Naive thymus-derived CD8-positive, alpha-beta T cell (primary cell): ENCODE measurements at regions not wholly inside any gene's neighbourhood (a gene's known extent, or its start where the extent isn't known, plus 50 kb on each side); places are given as distances from the start of the nearest gene placed in this dataset.
"Not testable (repeated sequence)": the region's sequence is repeated elsewhere in the genome, so short reads cannot be mapped to it uniquely, and the experiment has no call there.

ENCODE experiments used
- ATAC-seq, 2 donors: fragments of 150-1000 bp; cut with Tn5 transposase in 1 of 2; sonication (Bioruptor Pico), chemical (Tn5 transposase) in 1 of 2; 1 replicate in 1 of 2; 2 replicates in 1 of 2; pipeline ENCODE4 v1.10.0; 2021; ENCODE audit warnings: mild to moderate bottlenecking in 2 of 2, moderate library complexity in 2 of 2
- POLR2A ChIA-PET: fragments of 350-600 bp; sonication (Branson Sonifier 250); formaldehyde crosslinking; loops from one replicate; lab custom pipeline; 2021; ENCODE audit warnings: antibody characterized with exemption; lab: Charles Lee
- DNase-seq, 10 donors: peaks; one replicate each; pipeline versions ENCODE4 v3.0.0 to v3.0.0-alpha.2; 2020 to 2022
- H3K27ac Mint-ChIP-seq, 10 donors: one replicate each; pipeline ENCODE4 v1.8.0; 2020 to 2022; ENCODE audit warnings: mild to moderate bottlenecking in 10 of 10, mixed read lengths in 10 of 10, moderate library complexity in 4 of 10, inconsistent platforms in 1 of 10
- H3K27me3 Mint-ChIP-seq, 5 donors: one replicate each; pipeline ENCODE4 v1.8.0; 2021 to 2022; ENCODE audit warnings: mixed read lengths in 5 of 5
- H3K36me3 Mint-ChIP-seq, 3 donors: one replicate each; pipeline ENCODE4 v1.8.0; 2020 to 2022; ENCODE audit warnings: mixed read lengths in 3 of 3, mild to moderate bottlenecking in 2 of 3, inconsistent platforms in 1 of 3
- H3K4me1 Mint-ChIP-seq, 4 donors: one replicate each; pipeline ENCODE4 v1.8.0; 2021 to 2022; ENCODE audit warnings: mixed read lengths in 4 of 4
- H3K4me3 Mint-ChIP-seq, 10 donors: one replicate each; pipeline ENCODE4 v1.8.0; 2020 to 2022; ENCODE audit warnings: mild to moderate bottlenecking in 10 of 10, mixed read lengths in 10 of 10, moderate library complexity in 6 of 10, inconsistent platforms in 1 of 10
- H3K9me3 Mint-ChIP-seq, 9 donors: one replicate each; pipeline ENCODE4 v1.8.0; 2020 to 2022; ENCODE audit warnings: mixed read lengths in 9 of 9, mild to moderate bottlenecking in 3 of 9, inconsistent platforms in 1 of 9, moderate library complexity in 1 of 9

- Mint-ChIP-seq H3K4me3 (no peak overlapping the region), H3K4me1 (no peaks in the 10 kb centered on the region), H3K9me3 (peaks cover 0 to 6% (median 0%) of the 10 kb centered on the region in 9 donors), H3K36me3 (peaks cover 0 to 5% (median 0%) of the 10 kb centered on the region in 3 donors), H3K27me3 (peaks cover 0 to 5% (median 0%) of the 10 kb centered on the region in 5 donors), H3K27ac (no peak overlapping the region)
- POLR2A ChIA-PET, result no interaction called here
- ATAC-seq (no peak), DNase-seq (no peak)
Measured at GRCh38 chr12:124087266-124088051, 114.4 kb downstream of the ZNF664 start.

GRCh38 chr12:124088217-124088907 lies 115.3 kb downstream of the ZNF664 start:
- no peak for DNase-seq
- H3K27me3 Mint-ChIP-seq, result peaks cover 0 to 5% (median 0%) of the 10 kb centered on the region in 5 donors
- peaks cover 0 to 5% (median 0%) of the 10 kb centered on the region in 3 donors for H3K36me3 Mint-ChIP-seq
- H3K9me3 Mint-ChIP-seq, result peaks cover 0 to 6% (median 0%) of the 10 kb centered on the region in 9 donors
- no peaks in the 10 kb centered on the region for H3K4me1 Mint-ChIP-seq
- no peak for ATAC-seq
- H3K4me3 Mint-ChIP-seq, result no peak overlapping the region
- H3K27ac Mint-ChIP-seq, result no peak overlapping the region
- POLR2A ChIA-PET, result no interaction called here

GRCh38 chr12:124089181-124089914 lies 116.3 kb downstream of the ZNF664 start:
- H3K9me3 Mint-ChIP-seq, H3K36me3 Mint-ChIP-seq, DNase-seq, H3K4me3 Mint-ChIP-seq, POLR2A ChIA-PET, H3K4me1 Mint-ChIP-seq, H3K27ac Mint-ChIP-seq, ATAC-seq, H3K27me3 Mint-ChIP-seq: not testable (repeated sequence)

- ATAC-seq (no peak), DNase-seq (no peak)
- no peak overlapping the region for H3K4me3 Mint-ChIP-seq
- H3K27ac Mint-ChIP-seq, result no peak overlapping the region
- POLR2A ChIA-PET, result no interaction called here
- peaks cover 0 to 5% (median 0%) of the 10 kb centered on the region in 3 donors for H3K36me3 Mint-ChIP-seq
- no peaks in the 10 kb centered on the region for H3K4me1 Mint-ChIP-seq
- peaks cover 0 to 6% (median 0%) of the 10 kb centered on the region in 9 donors for H3K9me3 Mint-ChIP-seq
- peaks cover 0 to 3% (median 0%) of the 10 kb centered on the region in 5 donors for H3K27me3 Mint-ChIP-seq
Measured at GRCh38 chr12:124091835-124092234, 118.8 kb downstream of the ZNF664 start.

GRCh38 chr12:124092532-124092931 lies 119.5 kb downstream of the ZNF664 start:
- H3K27me3 Mint-ChIP-seq, H3K4me3 Mint-ChIP-seq, POLR2A ChIA-PET, DNase-seq, H3K27ac Mint-ChIP-seq, H3K9me3 Mint-ChIP-seq, ATAC-seq, H3K36me3 Mint-ChIP-seq, H3K4me1 Mint-ChIP-seq: not testable (repeated sequence)

GRCh38 chr12:124093297-124093696 lies 120.3 kb downstream of the ZNF664 start:
- H3K9me3 Mint-ChIP-seq, result peaks cover 0 to 6% (median 0%) of the 10 kb centered on the region in 9 donors
- peaks cover 0 to 6% (median 2%) of the 10 kb centered on the region in 5 donors for H3K27me3 Mint-ChIP-seq
- H3K4me3 Mint-ChIP-seq, result no peak overlapping the region
- H3K4me1 Mint-ChIP-seq, result peaks cover 0 to 2% (median 0%) of the 10 kb centered on the region in 4 donors
- H3K27ac Mint-ChIP-seq, result no peak overlapping the region
- DNase-seq (no peak), ATAC-seq (no peak)
- H3K36me3 Mint-ChIP-seq, result peaks cover 0 to 5% (median 0%) of the 10 kb centered on the region in 3 donors
- POLR2A ChIA-PET, result no interaction called here

DNA sequence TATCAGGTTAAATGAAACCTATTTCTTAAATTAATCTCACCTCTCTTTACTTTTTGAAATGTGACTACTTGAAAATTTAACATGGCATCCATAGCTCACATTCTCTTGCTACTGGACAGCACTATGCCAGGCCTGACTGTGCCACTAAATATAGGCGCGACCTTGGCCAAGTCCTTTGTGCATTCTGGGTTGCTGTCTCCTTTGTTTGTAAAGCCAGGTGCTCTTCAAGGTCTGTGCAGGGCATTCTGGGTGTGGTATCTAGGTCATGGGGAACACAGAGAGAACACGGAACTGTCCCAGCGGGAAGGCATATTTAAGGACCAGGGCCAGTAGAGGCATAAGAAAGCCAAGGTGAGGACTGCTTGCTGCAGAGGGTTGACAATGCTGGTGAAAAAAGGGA lies 121.2 kb downstream of the ZNF664 start:
- no peak for ATAC-seq
- H3K9me3 Mint-ChIP-seq, result peaks cover 0 to 6% (median 0%) of the 10 kb centered on the region in 9 donors
- peaks cover 0 to 2% (median 0%) of the 10 kb centered on the region in 4 donors for H3K4me1 Mint-ChIP-seq
- DNase-seq, result no peak
- peaks cover 0 to 9% (median 8%) of the 10 kb centered on the region in 5 donors for H3K27me3 Mint-ChIP-seq
- no peak overlapping the region for H3K27ac Mint-ChIP-seq
- H3K4me3 Mint-ChIP-seq, result no peak overlapping the region
- peaks cover 0 to 5% (median 0%) of the 10 kb centered on the region in 3 donors for H3K36me3 Mint-ChIP-seq
- POLR2A ChIA-PET, result no interaction called here

- POLR2A ChIA-PET, result no interaction called here
- Mint-ChIP-seq H3K27ac (no peak overlapping the region), H3K9me3 (peaks cover 0 to 6% (median 0%) of the 10 kb centered on the region in 9 donors), H3K27me3 (peaks cover 0 to 9% (median 9%) of the 10 kb centered on the region in 5 donors), H3K4me1 (peaks cover 0 to 2% (median 0%) of the 10 kb centered on the region in 4 donors), H3K4me3 (no peak overlapping the region), H3K36me3 (peaks cover 0 to 5% (median 0%) of the 10 kb centered on the region in 3 donors)
- no peak for DNase-seq
- no peak for ATAC-seq
Measured at GRCh38 chr12:124094733-124095132, 121.7 kb downstream of the ZNF664 start.

DNA sequence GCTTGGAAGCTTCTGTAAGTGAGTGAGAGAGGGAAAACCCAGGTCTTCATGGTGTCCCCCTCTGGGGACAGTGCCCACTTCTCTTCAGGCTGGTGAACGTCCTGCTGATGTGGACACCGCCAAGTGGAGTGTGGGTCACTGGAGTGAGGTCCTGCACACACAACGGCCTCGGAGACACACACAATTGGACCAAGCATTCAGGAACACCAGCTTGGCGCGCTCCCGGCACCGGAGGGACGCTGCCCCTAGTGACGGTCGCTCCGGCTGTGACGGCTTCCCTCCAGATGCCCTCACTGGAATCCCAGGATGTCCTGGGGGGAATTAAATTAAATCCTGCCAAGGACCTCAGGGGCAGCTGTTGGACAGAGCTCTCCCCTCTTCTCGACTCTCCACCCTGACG lies 123.1 kb downstream of the ZNF664 start:
- DNase-seq, result no peak
- H3K4me3 Mint-ChIP-seq, result no peak overlapping the region
- peaks cover 0 to 2% (median 0%) of the 10 kb centered on the region in 4 donors for H3K4me1 Mint-ChIP-seq
- H3K36me3 Mint-ChIP-seq, result peaks cover 0 to 5% (median 0%) of the 10 kb centered on the region in 3 donors
- POLR2A ChIA-PET, result no interaction called here
- no peak overlapping the region for H3K27ac Mint-ChIP-seq
- ATAC-seq, result no peak
- H3K9me3 Mint-ChIP-seq, result peaks cover 0 to 9% (median 0%) of the 10 kb centered on the region in 9 donors
- H3K27me3 Mint-ChIP-seq, result peaks cover 0 to 9% (median 9%) of the 10 kb centered on the region in 5 donors

GRCh38 chr12:124096869-124097434 lies 123.9 kb downstream of the ZNF664 start:
- Mint-ChIP-seq H3K4me3 (no peak overlapping the region), H3K4me1 (peaks cover 0 to 2% (median 0%) of the 10 kb centered on the region in 4 donors)
- DNase-seq, result no peak

DNA sequence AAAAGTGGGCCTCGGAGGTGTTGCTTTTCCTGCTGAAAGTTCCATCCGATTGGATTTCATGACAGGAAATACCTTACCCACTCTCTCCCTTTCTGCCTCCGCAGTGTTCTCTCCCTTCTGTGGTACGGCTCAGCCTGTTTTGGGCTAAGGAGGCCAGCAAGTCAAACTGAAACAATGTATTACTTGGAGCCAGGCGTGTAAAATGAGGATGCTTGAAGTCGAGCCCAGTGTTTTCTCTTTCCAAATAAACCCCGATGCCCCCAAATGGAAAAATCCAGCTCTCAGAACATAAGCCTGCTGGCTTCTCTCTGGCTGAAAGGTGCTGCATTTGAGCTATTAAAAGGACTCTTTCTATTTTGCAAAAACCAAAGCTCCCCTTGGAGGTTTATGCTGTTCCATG lies 124.7 kb downstream of the ZNF664 start:
- ATAC-seq (no peak), DNase-seq (no peak)
- POLR2A ChIA-PET, result no interaction called here
- H3K4me3 Mint-ChIP-seq, result no peak overlapping the region
- peaks cover 0 to 2% (median 0%) of the 10 kb centered on the region in 4 donors for H3K4me1 Mint-ChIP-seq
- peaks cover 0 to 5% (median 0%) of the 10 kb centered on the region in 9 donors for H3K9me3 Mint-ChIP-seq
- no peak overlapping the region for H3K27ac Mint-ChIP-seq
- peaks cover 0 to 9% (median 9%) of the 10 kb centered on the region in 5 donors for H3K27me3 Mint-ChIP-seq
- no peaks in the 10 kb centered on the region for H3K36me3 Mint-ChIP-seq

More at GRCh38 chr12:124096869-124097434, 123.9 kb downstream of the ZNF664 start:
- peaks cover 0 to 5% (median 0%) of the 10 kb centered on the region in 9 donors for H3K9me3 Mint-ChIP-seq
- POLR2A ChIA-PET, result no interaction called here
- no peak for ATAC-seq
- peaks cover 0 to 9% (median 9%) of the 10 kb centered on the region in 5 donors for H3K27me3 Mint-ChIP-seq
- H3K36me3 Mint-ChIP-seq, result no peaks in the 10 kb centered on the region
- H3K27ac Mint-ChIP-seq, result no peak overlapping the region

DNA sequence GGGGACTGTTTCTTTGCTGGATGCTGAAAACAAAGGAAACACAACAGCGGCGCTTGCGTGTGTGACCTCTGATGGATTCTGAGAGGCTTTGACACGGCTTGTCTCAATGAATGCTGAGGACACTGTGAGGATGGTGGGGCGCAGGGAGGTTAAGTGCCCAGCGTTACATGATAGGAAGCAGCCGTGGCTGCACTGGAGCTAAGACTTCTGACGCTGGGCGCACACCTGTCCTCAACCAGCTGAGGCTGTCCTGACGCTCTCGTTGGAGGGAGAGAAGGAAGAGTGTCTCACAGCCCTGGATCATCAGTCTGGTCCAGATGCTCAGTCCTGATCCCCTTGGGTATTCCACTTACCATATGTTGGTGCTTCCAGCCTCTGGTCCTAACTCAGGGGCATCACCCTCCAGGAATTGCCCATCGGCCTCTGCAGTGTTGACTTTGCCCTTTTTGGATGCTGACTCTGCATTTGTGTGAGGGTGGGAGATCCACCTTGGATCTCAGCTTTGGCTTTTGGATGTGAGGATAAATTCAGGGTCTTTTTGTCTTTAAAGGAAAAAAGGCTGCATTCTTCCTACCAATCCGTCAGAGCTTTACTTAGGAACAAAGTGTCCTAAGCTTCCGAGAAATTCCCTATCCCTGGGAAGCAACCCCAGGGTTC lies 125.2 kb downstream of the ZNF664 start:
- H3K36me3 Mint-ChIP-seq, result no peaks in the 10 kb centered on the region
- no peak for DNase-seq
- POLR2A ChIA-PET, result no interaction called here
- peaks cover 0 to 9% (median 0%) of the 10 kb centered on the region in 9 donors for H3K9me3 Mint-ChIP-seq
- no peak for ATAC-seq
- H3K4me1 Mint-ChIP-seq, result peaks cover 0 to 2% (median 0%) of the 10 kb centered on the region in 4 donors
- no peak overlapping the region for H3K4me3 Mint-ChIP-seq
- H3K27me3 Mint-ChIP-seq, result peaks cover 0 to 9% (median 9%) of the 10 kb centered on the region in 5 donors
- H3K27ac Mint-ChIP-seq, result no peak overlapping the region
